Peyer's patch (tissue), 4 donors: ENCODE measurements at regions not wholly inside any gene's neighbourhood (a gene's known extent, or its start where the extent isn't known, plus 50 kb on each side); places are given as distances from the start of the nearest gene placed in this dataset.

Experiments
- CTCF ChIP-seq, 6 experiments: fragments of 450-650 bp in 4 of 6; fragments of 200-600 bp in 2 of 6; sonication (generic) in 1 of 6; IDR thresholded peaks; one replicate each; pipeline ENCODE4 v1.5.1; 2017 to 2019; ENCODE audit warnings: antibody characterized with exemption in 6 of 6, mild to moderate bottlenecking in 3 of 6, moderate library complexity in 1 of 6
- POLR2A ChIP-seq, 2 donors: fragments of 450-650 bp; IDR thresholded peaks; one replicate each; pipeline ENCODE4 v1.5.1; 2017; ENCODE audit warnings: antibody characterized with exemption in 2 of 2, mild to moderate bottlenecking in 2 of 2, moderate library complexity in 2 of 2

DNA sequence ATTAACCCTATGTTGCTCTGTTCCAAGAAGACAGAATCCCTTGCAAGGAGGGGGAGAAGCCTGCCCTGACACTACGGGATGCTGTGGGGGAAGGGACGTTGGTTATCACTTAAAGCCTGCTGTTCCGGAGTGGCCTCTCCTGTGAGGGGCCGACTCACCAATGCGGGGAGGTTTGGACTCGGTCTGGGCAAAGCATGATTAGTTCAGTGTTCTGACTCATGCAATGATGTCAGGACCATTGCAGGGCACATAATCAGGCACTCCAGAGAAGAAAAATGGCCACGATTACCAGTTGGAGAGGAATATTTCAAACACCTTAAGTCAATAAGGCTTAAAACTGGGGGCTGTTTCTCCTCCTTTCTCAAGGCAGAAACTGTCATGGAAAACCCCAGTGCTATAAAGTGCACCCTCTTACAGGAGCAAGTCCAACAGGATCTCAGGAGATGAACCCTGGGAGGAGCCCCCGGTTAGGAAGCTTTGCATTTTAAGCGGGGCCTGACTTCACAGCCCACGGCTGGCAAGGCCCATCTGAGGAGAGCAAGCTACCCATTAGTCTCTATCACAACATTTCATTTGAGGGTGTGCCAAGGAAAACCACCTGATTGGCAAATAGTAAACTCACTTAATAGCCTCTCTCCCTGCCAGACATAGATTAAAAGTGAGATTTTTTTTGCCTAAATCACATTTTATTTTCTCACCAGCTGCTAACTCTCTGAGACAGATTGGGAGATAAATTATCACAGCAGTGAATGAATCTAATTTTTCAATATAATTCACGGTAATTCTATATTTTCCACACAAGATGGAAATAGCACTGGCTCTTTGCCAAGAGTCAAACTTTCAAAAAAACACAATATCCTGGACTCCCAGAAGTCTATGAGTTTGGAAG, 202.5 kb downstream of the C1orf94 start:
- no peak for TF ChIP-seq CTCF (IDR thresholded peaks at IDR 0.05)
- no peak for TF ChIP-seq POLR2A (IDR thresholded peaks at IDR 0.05)
